ENCODE measurements at regions not wholly inside any gene's neighbourhood (a gene's known extent, or its start where the extent isn't known, plus 50 kb on each side); places are given as distances from the start of the nearest gene placed in this dataset.

DNA sequence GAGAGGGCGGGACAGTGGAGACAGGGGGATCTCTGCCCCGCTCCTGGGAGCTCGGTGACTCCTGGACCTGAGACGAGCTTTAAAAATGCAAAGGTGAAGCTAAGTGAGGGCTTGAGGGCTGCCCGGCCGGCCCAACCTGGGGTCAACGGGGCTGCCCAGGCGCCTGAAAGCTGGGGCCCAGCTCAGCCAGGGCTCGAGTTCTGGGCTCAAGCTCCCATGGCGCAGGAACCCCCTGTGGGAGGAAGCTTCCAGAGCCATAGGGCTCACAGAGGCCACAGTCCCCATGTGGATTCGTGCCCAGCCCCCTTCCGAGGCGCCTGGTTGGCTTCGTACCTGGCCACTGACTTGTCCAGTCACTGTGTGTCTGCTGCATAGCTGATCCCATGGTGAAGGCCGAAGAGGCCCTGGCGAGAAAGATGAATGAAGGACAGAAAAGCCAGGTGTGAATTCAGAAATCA, 75.8 kb upstream of the GSE1 start:
- no peak for DNase-seq (ENCODE audit: low read depth)
- Histone ChIP-seq H3K27me3 (ENCODE audit: control insufficient read depth, insufficient read depth, low read length) (peaks cover 6% of the 10 kb centered on the region), H3K36me3 (ENCODE audit: control insufficient read depth, insufficient read depth, low read length) (no peaks in the 10 kb centered on the region), H3K4me3 (ENCODE audit: low read depth, low read length) (no peak overlapping the region)
- TF ChIP-seq, protein P1, sequence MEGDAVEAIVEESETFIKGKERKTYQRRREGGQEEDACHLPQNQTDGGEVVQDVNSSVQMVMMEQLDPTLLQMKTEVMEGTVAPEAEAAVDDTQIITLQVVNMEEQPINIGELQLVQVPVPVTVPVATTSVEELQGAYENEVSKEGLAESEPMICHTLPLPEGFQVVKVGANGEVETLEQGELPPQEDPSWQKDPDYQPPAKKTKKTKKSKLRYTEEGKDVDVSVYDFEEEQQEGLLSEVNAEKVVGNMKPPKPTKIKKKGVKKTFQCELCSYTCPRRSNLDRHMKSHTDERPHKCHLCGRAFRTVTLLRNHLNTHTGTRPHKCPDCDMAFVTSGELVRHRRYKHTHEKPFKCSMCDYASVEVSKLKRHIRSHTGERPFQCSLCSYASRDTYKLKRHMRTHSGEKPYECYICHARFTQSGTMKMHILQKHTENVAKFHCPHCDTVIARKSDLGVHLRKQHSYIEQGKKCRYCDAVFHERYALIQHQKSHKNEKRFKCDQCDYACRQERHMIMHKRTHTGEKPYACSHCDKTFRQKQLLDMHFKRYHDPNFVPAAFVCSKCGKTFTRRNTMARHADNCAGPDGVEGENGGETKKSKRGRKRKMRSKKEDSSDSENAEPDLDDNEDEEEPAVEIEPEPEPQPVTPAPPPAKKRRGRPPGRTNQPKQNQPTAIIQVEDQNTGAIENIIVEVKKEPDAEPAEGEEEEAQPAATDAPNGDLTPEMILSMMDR (IDR thresholded peaks at IDR 0.05; ENCODE audit: insufficient read depth, low read length, poor library complexity, severe bottlenecking): no peak

DNA sequence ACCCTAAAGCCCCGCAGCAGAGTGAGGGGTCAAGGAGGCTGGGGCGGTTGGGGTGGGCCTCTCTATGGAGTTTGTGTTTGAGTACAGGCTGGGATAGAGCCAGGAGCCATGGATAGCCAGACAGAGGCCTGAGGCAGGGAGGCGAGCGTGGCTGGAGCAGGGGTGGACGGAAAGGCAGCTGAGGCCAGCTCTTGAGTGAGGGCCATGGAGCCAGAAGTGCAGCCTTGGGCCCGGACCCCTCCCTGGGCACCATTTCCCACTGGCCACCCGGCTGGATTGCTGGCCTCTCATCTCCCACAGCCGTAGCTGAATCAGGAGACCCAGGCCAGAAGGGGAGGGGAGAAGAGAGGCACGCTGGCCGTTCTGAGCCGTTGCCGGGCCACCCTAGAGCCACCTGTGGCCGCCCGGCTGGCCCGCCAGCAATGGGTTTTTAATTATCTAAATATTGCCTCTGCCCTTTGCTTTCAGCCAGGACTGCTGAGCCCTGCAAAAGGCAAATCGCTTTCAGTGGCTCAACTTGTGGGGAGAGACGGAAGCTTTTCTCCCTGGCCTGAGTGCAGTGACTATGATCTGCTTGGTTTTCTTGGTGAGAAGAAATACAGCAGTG, 75.2 kb upstream of the GSE1 start:
- TF ChIP-seq, protein P1 (IDR thresholded peaks at IDR 0.05; ENCODE audit: insufficient read depth, low read length, poor library complexity, severe bottlenecking): no peak
- no peak for DNase-seq (ENCODE audit: low read depth)
- no peak overlapping the region for H3K4me3 ChIP-seq (ENCODE audit: low read depth, low read length)
- H3K27me3 ChIP-seq (ENCODE audit: control insufficient read depth, insufficient read depth, low read length): peaks cover 6% of the 10 kb centered on the region
- H3K36me3 ChIP-seq (ENCODE audit: control insufficient read depth, insufficient read depth, low read length): no peaks in the 10 kb centered on the region

DNA sequence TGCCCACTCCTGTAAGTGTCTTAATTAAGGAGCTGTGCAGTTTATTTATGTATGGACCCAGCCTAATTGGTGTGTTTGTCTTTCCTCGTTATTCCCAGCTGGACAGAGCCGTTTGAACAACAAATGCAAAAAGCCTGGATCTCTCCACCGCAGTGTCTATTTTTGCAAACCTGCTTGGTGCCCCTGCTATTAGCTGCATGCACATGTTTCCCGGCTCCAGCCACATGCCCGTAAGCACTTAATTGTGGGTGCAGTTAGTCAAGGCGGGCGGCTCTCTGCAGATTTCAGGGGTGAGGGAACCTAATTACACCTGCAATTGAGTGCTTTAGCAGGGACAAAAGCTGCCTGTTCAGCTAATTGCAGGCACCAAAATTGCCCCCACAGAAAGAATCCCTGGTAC, 74.0 kb upstream of the GSE1 start:
- Histone ChIP-seq H3K27me3 (ENCODE audit: control insufficient read depth, insufficient read depth, low read length) (peaks cover 6% of the 10 kb centered on the region), H3K36me3 (ENCODE audit: control insufficient read depth, insufficient read depth, low read length) (no peaks in the 10 kb centered on the region), H3K4me3 (ENCODE audit: low read depth, low read length) (no peak overlapping the region)
- TF ChIP-seq, protein P1 (IDR thresholded peaks at IDR 0.05; ENCODE audit: insufficient read depth, low read length, poor library complexity, severe bottlenecking): no peak
- DNase-seq (ENCODE audit: low read depth): no peak

DNA sequence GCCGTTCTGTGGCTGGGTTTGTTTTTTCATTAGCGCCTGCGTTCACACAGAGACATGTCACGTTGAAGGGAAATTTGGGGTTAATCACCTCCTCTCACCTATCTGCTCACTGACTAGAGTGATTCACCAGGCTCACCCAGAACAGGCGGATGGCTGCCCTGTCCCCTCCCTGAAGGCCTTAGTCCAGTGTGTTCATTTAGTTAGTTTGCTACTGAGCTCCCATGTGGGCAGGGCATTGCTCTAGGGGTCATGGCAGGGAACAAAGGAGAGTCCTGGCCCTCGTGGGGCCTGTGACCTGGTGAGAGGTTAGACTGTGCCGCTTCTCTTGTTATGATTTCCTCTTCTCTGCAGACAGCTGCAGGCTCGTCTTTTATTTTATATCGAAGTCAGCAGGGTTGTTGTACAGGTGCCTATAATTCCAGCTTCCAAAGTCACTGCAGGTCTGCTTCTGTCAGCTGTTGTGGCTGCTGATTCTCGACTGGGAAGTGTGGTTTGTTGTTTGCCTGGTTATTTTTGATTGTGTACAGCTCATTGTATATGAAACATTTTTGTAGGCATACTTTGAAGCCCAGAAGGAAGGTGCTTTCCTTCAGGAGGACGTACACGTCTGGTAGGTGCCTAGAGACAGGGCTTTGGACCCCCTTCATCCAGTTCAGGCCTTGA, 73.4 kb upstream of the GSE1 start:
- Histone ChIP-seq H3K36me3 (ENCODE audit: control insufficient read depth, insufficient read depth, low read length) (no peaks in the 10 kb centered on the region), H3K27me3 (ENCODE audit: control insufficient read depth, insufficient read depth, low read length) (peaks cover 7% of the 10 kb centered on the region), H3K4me3 (ENCODE audit: low read depth, low read length) (no peak overlapping the region)
- no peak for DNase-seq (ENCODE audit: low read depth)
- TF ChIP-seq, protein P1 (IDR thresholded peaks at IDR 0.05; ENCODE audit: insufficient read depth, low read length, poor library complexity, severe bottlenecking): no peak

GRCh38 chr16:85541181-85541580, 71.9 kb upstream of the GSE1 start:
- Histone ChIP-seq H3K27me3 (ENCODE audit: control insufficient read depth, insufficient read depth, low read length) (peaks cover 10% of the 10 kb centered on the region), H3K4me3 (ENCODE audit: low read depth, low read length) (no peak overlapping the region), H3K36me3 (ENCODE audit: control insufficient read depth, insufficient read depth, low read length) (no peaks in the 10 kb centered on the region)
- no peak for DNase-seq (ENCODE audit: low read depth)
- TF ChIP-seq, protein P1 (IDR thresholded peaks at IDR 0.05; ENCODE audit: insufficient read depth, low read length, poor library complexity, severe bottlenecking): no peak

GRCh38 chr16:85541619-85541979, 71.5 kb upstream of the GSE1 start:
- TF ChIP-seq, protein P1 (IDR thresholded peaks at IDR 0.05; ENCODE audit: insufficient read depth, low read length, poor library complexity, severe bottlenecking): no peak
- DNase-seq (ENCODE audit: low read depth): no peak
- H3K27me3 ChIP-seq (ENCODE audit: control insufficient read depth, insufficient read depth, low read length): peaks cover 10% of the 10 kb centered on the region
- no peak overlapping the region for H3K4me3 ChIP-seq (ENCODE audit: low read depth, low read length)
- no peaks in the 10 kb centered on the region for H3K36me3 ChIP-seq (ENCODE audit: control insufficient read depth, insufficient read depth, low read length)

All from kidney epithelial cell (primary cell).